Prostate gland (tissue), 2 donors: ENCODE measurements at regions not wholly inside any gene's neighbourhood (a gene's known extent, or its start where the extent isn't known, plus 50 kb on each side); places are given as distances from the start of the nearest gene placed in this dataset.

Experiments
- DNase-seq: peaks from one replicate; pipeline ENCODE4 v3.0.0-alpha.2; 2019; ENCODE audit warnings: low spot score
- H3K27ac ChIP-seq, 2 donors: fragments of 200-600 bp; sonication (generic); 2 replicates each; pipeline ENCODE4 v1.5.1; 2017 to 2019
- H3K27me3 ChIP-seq: fragments of 200-600 bp; sonication (generic); replicated peaks from 2 replicates; pipeline ENCODE4 v1.5.1; 2019; ENCODE audit not compliant: insufficient read depth
- H3K36me3 ChIP-seq, 2 donors: fragments of 200-600 bp; sonication (generic); 1 replicate in 1 of 2; 2 replicates in 1 of 2; pipeline versions ENCODE4 v1.5.1 to v1.8.1; 2017 to 2019
- H3K4me1 ChIP-seq: fragments of 200-600 bp; sonication (generic); replicated peaks from 2 replicates; pipeline ENCODE4 v1.5.1; 2019
- H3K4me3 ChIP-seq, 2 donors: fragments of 200-600 bp; sonication (generic); 2 replicates each; pipeline ENCODE4 v1.5.1; 2017 to 2019
- H3K9me3 ChIP-seq: fragments of 200-600 bp; sonication (generic); 2 replicates; pipeline ENCODE4 v1.5.1; 2017
- CTCF ChIP-seq, 4 experiments: fragments of 200-600 bp in 2 of 4; fragments of 450-650 bp in 2 of 4; sonication (generic) in 2 of 4; IDR thresholded peaks; 1 replicate in 3 of 4; 2 replicates in 1 of 4; pipeline ENCODE4 v1.5.1; 2016 to 2019; ENCODE audit warnings: antibody characterized with exemption in 4 of 4, mild to moderate bottlenecking in 2 of 4, moderate library complexity in 2 of 4
- POLR2A ChIP-seq: fragments of 450-650 bp; IDR thresholded peaks from one replicate; pipeline ENCODE4 v1.6.1; 2016; ENCODE audit warnings: antibody characterized with exemption, mild to moderate bottlenecking
- POLR2AphosphoS5 ChIP-seq: sonication (generic); formaldehyde crosslinking; IDR thresholded peaks from one replicate; pipeline ENCODE4 v1.6.1; 2017; ENCODE audit warnings: antibody characterized with exemption
- WGBS: methylation state at CpG from one replicate; pipeline ENCODE4 v1.1.5; 2018; 5-methylcytosine and 5-hydroxymethylcytosine counted together
- intact Hi-C: fragments of 100-400 bp; cut with DNase I; formaldehyde crosslinking; loops from one replicate; pipeline ENCODE4 v1.14.2; 2022

GRCh38 chr2:123928358-123928757, 96.7 kb upstream of the CNTNAP5 start:
- H3K9me3 ChIP-seq, result no peaks in the 10 kb centered on the region
- no peaks in the 10 kb centered on the region for H3K4me1 ChIP-seq
- no peak for TF ChIP-seq POLR2AphosphoS5
- no peak for TF ChIP-seq POLR2A
- TF ChIP-seq CTCF (IDR thresholded peaks at IDR 0.05), result no peak
- no peak overlapping the region for H3K4me3 ChIP-seq
- no peak for DNase-seq
- intact Hi-C loops, result no loop called here
- no peaks in the 10 kb centered on the region for H3K27me3 ChIP-seq
- no peak overlapping the region for H3K27ac ChIP-seq
- no peaks in the 10 kb centered on the region for H3K36me3 ChIP-seq
- 69% methylated on average over 2 of the region's 2 CpGs for WGBS

GRCh38 chr2:123935405-123935804, 89.7 kb upstream of the CNTNAP5 start:
- no peak for TF ChIP-seq POLR2A
- TF ChIP-seq CTCF (IDR thresholded peaks at IDR 0.05), result no peak
- TF ChIP-seq POLR2AphosphoS5, result no peak
- no peaks in the 10 kb centered on the region for H3K36me3 ChIP-seq
- no peaks in the 10 kb centered on the region for H3K4me1 ChIP-seq
- no peaks in the 10 kb centered on the region for H3K27me3 ChIP-seq
- H3K27ac ChIP-seq, result no peak overlapping the region
- 96% methylated on average over 4 of the region's 4 CpGs for WGBS
- intact Hi-C loops, result no loop called here
- no peak for DNase-seq
- H3K9me3 ChIP-seq, result no peaks in the 10 kb centered on the region
- no peak overlapping the region for H3K4me3 ChIP-seq

- Histone ChIP-seq H3K4me3 (no peak overlapping the region), H3K27ac (no peak overlapping the region), H3K36me3 (no peaks in the 10 kb centered on the region), H3K4me1 (no peaks in the 10 kb centered on the region), H3K9me3 (no peaks in the 10 kb centered on the region), H3K27me3 (no peaks in the 10 kb centered on the region)
- DNase-seq, result no peak
- 85% methylated on average over 2 of the region's 2 CpGs for WGBS
- intact Hi-C loops, result no loop called here
- TF ChIP-seq POLR2AphosphoS5 (no peak), POLR2A (no peak), CTCF (IDR thresholded peaks at IDR 0.05) (no peak)
Observed at GRCh38 chr2:123953846-123954245, 71.2 kb upstream of the CNTNAP5 start.

- no peaks in the 10 kb centered on the region for H3K9me3 ChIP-seq
- intact Hi-C loops, result no loop called here
- no peak overlapping the region for H3K27ac ChIP-seq
- TF ChIP-seq POLR2A (no peak), CTCF (IDR thresholded peaks at IDR 0.05) (no peak), POLR2AphosphoS5 (no peak)
- no peaks in the 10 kb centered on the region for H3K27me3 ChIP-seq
- no peaks in the 10 kb centered on the region for H3K4me1 ChIP-seq
- 47% methylated on average over 4 of the region's 4 CpGs for WGBS
- no peak for DNase-seq
- H3K4me3 ChIP-seq, result no peak overlapping the region
- no peaks in the 10 kb centered on the region for H3K36me3 ChIP-seq
Observed at GRCh38 chr2:123958011-123958410, 67.1 kb upstream of the CNTNAP5 start.

- Histone ChIP-seq H3K9me3 (no peaks in the 10 kb centered on the region), H3K27ac (no peak overlapping the region), H3K36me3 (no peaks in the 10 kb centered on the region), H3K4me1 (no peaks in the 10 kb centered on the region), H3K4me3 (no peak overlapping the region), H3K27me3 (no peaks in the 10 kb centered on the region)
- TF ChIP-seq POLR2AphosphoS5 (no peak), CTCF (IDR thresholded peaks at IDR 0.05) (no peak), POLR2A (no peak)
- intact Hi-C loops, result no loop called here
- DNase-seq, result no peak
Observed at GRCh38 chr2:123961576-123961975, 63.5 kb upstream of the CNTNAP5 start.
